HG03196 (cell line): ENCODE measurements at regions not wholly inside any gene's neighbourhood (a gene's known extent, or its start where the extent isn't known, plus 50 kb on each side); places are given as distances from the start of the nearest gene placed in this dataset.

Experiments
- ATAC-seq: cut with Tn5 transposase; IDR thresholded peaks from one replicate; pipeline ENCODE4 v1.9.1; 2021; ENCODE audit not compliant: unreplicated experiment

- ATAC-seq, result no peak
These were observed 91.6 kb downstream of the TTC32 start for GRCh38 chr2:19810148-19810547.

GRCh38 chr2:19809206-19809605 is 92.6 kb downstream of the TTC32 start:
- ATAC-seq, result no peak

GRCh38 chr2:19807866-19808265 is 93.9 kb downstream of the TTC32 start:
- no peak for ATAC-seq

GRCh38 chr2:19807346-19807745 is 94.4 kb downstream of the TTC32 start:
- no peak for ATAC-seq

- no peak for ATAC-seq
These were observed 95.2 kb downstream of the TTC32 start for GRCh38 chr2:19806591-19806990.

GRCh38 chr2:19806131-19806530 is 95.7 kb downstream of the TTC32 start:
- ATAC-seq, result no peak

GRCh38 chr2:19805266-19805665 is 96.5 kb downstream of the TTC32 start:
- no peak for ATAC-seq

GRCh38 chr2:19804639-19805260 is 97.0 kb downstream of the TTC32 start:
- no peak for ATAC-seq

GRCh38 chr2:19802086-19802841 is 99.5 kb downstream of the TTC32 start:
- no peak for ATAC-seq

GRCh38 chr2:19801367-19802080 is 100.3 kb downstream of the TTC32 start:
- ATAC-seq, result no peak

GRCh38 chr2:19800796-19801195 is 101.0 kb downstream of the TTC32 start:
- ATAC-seq, result no peak

- no peak for ATAC-seq
These were observed 101.7 kb downstream of the TTC32 start for GRCh38 chr2:19799881-19800780.

- no peak for ATAC-seq
These were observed 103.9 kb downstream of the TTC32 start for GRCh38 chr2:19797871-19798270.

- no peak for ATAC-seq
These were observed 104.5 kb downstream of the TTC32 start for GRCh38 chr2:19797243-19797810.

- no peak for ATAC-seq
These were observed 105.6 kb downstream of the TTC32 start for GRCh38 chr2:19796035-19796695.

GRCh38 chr2:19793132-19793750 is 108.5 kb downstream of the TTC32 start:
- ATAC-seq, result no peak

- no peak for ATAC-seq
These were observed 111.5 kb downstream of the TTC32 start for GRCh38 chr2:19790291-19790690.

GRCh38 chr2:19787134-19787533 is 114.6 kb downstream of the TTC32 start:
- no peak for ATAC-seq

- ATAC-seq, result peak; percentile 64
These were observed 115.2 kb downstream of the TTC32 start for GRCh38 chr2:19786408-19787058.
